Neural cell (in vitro differentiated cells): ENCODE measurements at regions not wholly inside any gene's neighbourhood (a gene's known extent, or its start where the extent isn't known, plus 50 kb on each side); places are given as distances from the start of the nearest gene placed in this dataset.

Experiments
- H2AFZ ChIP-seq: fragments of 200-600, 300-800 bp; sonication (generic), shearing (Covaris generic); 2 replicates; pipeline ENCODE4 v1.6.0; 2014; ENCODE audit warnings: low read depth, mild to moderate bottlenecking, antibody characterized with exemption, low read length, moderate library complexity
- H3F3A ChIP-seq: fragments of 200-600 bp; shearing (Covaris generic); 2 replicates; pipeline ENCODE4 v1.6.1; 2016; ENCODE audit warnings: mild to moderate bottlenecking, moderate library complexity, mixed read lengths, antibody characterized with exemption, low read length; ENCODE audit not compliant: insufficient read depth, poor library complexity, severe bottlenecking
- H3K27ac ChIP-seq: fragments of 200-600, 300-800 bp; sonication (generic), shearing (Covaris generic); 2 replicates; pipeline ENCODE4 v1.5.1; 2014; ENCODE audit warnings: mild to moderate bottlenecking, low read length, moderate library complexity
- H3K27me3 ChIP-seq: fragments of 300-800, 200-600 bp; sonication (generic), shearing (Covaris generic); 2 replicates; pipeline ENCODE4 v1.6.0; 2014; ENCODE audit warnings: mild to moderate bottlenecking, low read depth, low read length, moderate library complexity; ENCODE audit not compliant: insufficient read depth
- H3K36me3 ChIP-seq: fragments of 300-800, 200-600 bp; sonication (generic), shearing (Covaris generic); 2 replicates; pipeline ENCODE4 v1.5.1; 2014; ENCODE audit warnings: mild to moderate bottlenecking, antibody characterized with exemption, low read length, moderate library complexity; ENCODE audit not compliant: insufficient read depth
- H3K4me2 ChIP-seq: fragments of 300-800, 200-600 bp; sonication (generic), shearing (Covaris generic); 2 replicates; pipeline ENCODE4 v1.6.0; 2014; ENCODE audit warnings: mild to moderate bottlenecking, low read length
- H3K4me3 ChIP-seq: fragments of 300-800, 200-600 bp; sonication (generic), shearing (Covaris generic); 2 replicates; pipeline ENCODE4 v1.5.1; 2014; ENCODE audit warnings: mild to moderate bottlenecking, low read length, moderate library complexity
- H3K79me2 ChIP-seq: fragments of 200-600 bp; shearing (Covaris generic); replicated peaks from 2 replicates; pipeline ENCODE4 v1.6.0; 2014; ENCODE audit warnings: mild to moderate bottlenecking, low read length, moderate library complexity; ENCODE audit not compliant: insufficient read depth
- H3K9ac ChIP-seq: fragments of 300-800, 200-600 bp; sonication (generic), shearing (Covaris generic); 2 replicates; pipeline ENCODE4 v1.6.1; 2016; ENCODE audit warnings: mild to moderate bottlenecking, low read length, mixed read lengths
- H3K9me2 ChIP-seq: fragments of 200-600 bp; shearing (Covaris generic); 2 replicates; pipeline ENCODE4 v1.6.1; 2016; ENCODE audit warnings: mild to moderate bottlenecking, low read length, mixed read lengths; ENCODE audit not compliant: insufficient read depth
- H3K9me3 ChIP-seq: fragments of 200-600, 300-800 bp; sonication (generic), shearing (Covaris generic); 2 replicates; pipeline ENCODE4 v1.6.1; 2016; ENCODE audit warnings: mild to moderate bottlenecking, mixed run types, low read length, moderate library complexity, mixed read lengths
- H4K20me1 ChIP-seq: fragments of 200-600 bp; shearing (Covaris generic); 2 replicates; pipeline ENCODE4 v1.6.1; 2016; ENCODE audit warnings: mild to moderate bottlenecking, mixed run types; ENCODE audit not compliant: insufficient read depth
- CTCF ChIP-seq: fragments of 450-650 bp; IDR thresholded peaks from 2 replicates; pipeline ENCODE4 v1.5.1; 2014; ENCODE audit warnings: antibody characterized with exemption, mild to moderate bottlenecking, moderate library complexity; ENCODE audit not compliant: poor library complexity, severe bottlenecking
- EP300 ChIP-seq: fragments of 450-650 bp; conservative IDR thresholded peaks from 2 replicates; pipeline ENCODE4 v1.6.1; 2014; ENCODE audit warnings: antibody characterized with exemption, mild to moderate bottlenecking, moderate library complexity; ENCODE audit not compliant: poor library complexity, severe bottlenecking
- EZH2 ChIP-seq: fragments of 200-600, 300-800 bp; shearing (Covaris generic), sonication (generic); IDR thresholded peaks from 2 replicates; pipeline ENCODE4 v1.6.1; 2014; ENCODE audit warnings: antibody characterized with exemption, low read length, borderline replicate concordance, mild to moderate bottlenecking; ENCODE audit not compliant: insufficient read depth, poor library complexity, severe bottlenecking
- MXI1 ChIP-seq: fragments of 450-650 bp; conservative IDR thresholded peaks from 2 replicates; pipeline ENCODE4 v1.6.1; 2014; ENCODE audit warnings: antibody characterized with exemption, mild to moderate bottlenecking; ENCODE audit not compliant: poor library complexity, severe bottlenecking
- POLR2AphosphoS5 ChIP-seq: IDR thresholded peaks from 2 replicates; pipeline ENCODE4 v1.6.1; 2012
- RAD21 ChIP-seq: fragments of 450-650 bp; conservative IDR thresholded peaks from 2 replicates; pipeline ENCODE4 v1.6.1; 2014; ENCODE audit warnings: antibody characterized with exemption, mild to moderate bottlenecking, moderate library complexity
- REST ChIP-seq: IDR thresholded peaks from 2 replicates; pipeline ENCODE4 v1.6.1; 2012; ENCODE audit warnings: borderline replicate concordance
- SMC3 ChIP-seq: fragments of 450-650 bp; conservative IDR thresholded peaks from 2 replicates; pipeline ENCODE4 v1.6.1; 2014; ENCODE audit warnings: antibody characterized with exemption, mild to moderate bottlenecking, moderate library complexity; ENCODE audit not compliant: poor library complexity
- TAF1 ChIP-seq: IDR thresholded peaks from 2 replicates; pipeline ENCODE4 v1.6.1; 2012; ENCODE audit warnings: low read depth

GRCh38 chr13:86383151-86383550, 583.9 kb upstream of the SLITRK6 start:
- H3K4me3 ChIP-seq: no peak overlapping the region
- H2AFZ ChIP-seq: no peak overlapping the region
- H3K79me2 ChIP-seq: no peaks in the 10 kb centered on the region
- H3K4me2 ChIP-seq: no peak overlapping the region
- no peaks in the 10 kb centered on the region for H3F3A ChIP-seq
- H3K27ac ChIP-seq: no peak overlapping the region
- no peak for TF ChIP-seq EP300
- TF ChIP-seq RAD21: no peak
- no peak for TF ChIP-seq SMC3
- TF ChIP-seq MXI1: no peak
- TF ChIP-seq TAF1: no peak
- no peak for TF ChIP-seq REST
- no peaks in the 10 kb centered on the region for H4K20me1 ChIP-seq
- no peak overlapping the region for H3K9ac ChIP-seq
- H3K27me3 ChIP-seq: no peaks in the 10 kb centered on the region
- no peaks in the 10 kb centered on the region for H3K36me3 ChIP-seq
- H3K9me2 ChIP-seq: no peaks in the 10 kb centered on the region
- no peaks in the 10 kb centered on the region for H3K9me3 ChIP-seq

- Histone ChIP-seq H3K36me3 (no peaks in the 10 kb centered on the region), H3K9me2 (no peaks in the 10 kb centered on the region), H4K20me1 (no peaks in the 10 kb centered on the region), H3K4me3 (no peak overlapping the region), H3K4me2 (no peak overlapping the region), H3K27me3 (no peaks in the 10 kb centered on the region), H3K27ac (no peak overlapping the region), H3K79me2 (no peaks in the 10 kb centered on the region), H2AFZ (no peak overlapping the region), H3F3A (no peaks in the 10 kb centered on the region), H3K9ac (no peak overlapping the region), H3K9me3 (no peaks in the 10 kb centered on the region)
- no peak for TF ChIP-seq RAD21
- no peak for TF ChIP-seq MXI1
- TF ChIP-seq CTCF: no peak
- no peak for TF ChIP-seq EZH2
- TF ChIP-seq TAF1: no peak
- no peak for TF ChIP-seq SMC3
- no peak for TF ChIP-seq REST
- no peak for TF ChIP-seq EP300
- TF ChIP-seq POLR2AphosphoS5: no peak
Measured at GRCh38 chr13:86383561-86383960, 584.3 kb upstream of the SLITRK6 start.
